Thymus (tissue), 11 donors: ENCODE measurements at regions not wholly inside any gene's neighbourhood (a gene's known extent, or its start where the extent isn't known, plus 50 kb on each side); places are given as distances from the start of the nearest gene placed in this dataset.

Experiments
- DNase-seq, 9 donors: peaks; one replicate each; pipeline ENCODE4 v3.0.0-alpha.2; 2013; ENCODE audit warnings: low spot score in 9 of 9, low read depth in 6 of 9, missing footprints in 1 of 9
- H3K27ac ChIP-seq, 2 donors: one replicate each; pipeline ENCODE4 v1.5.1; 2013; ENCODE audit warnings: control low read depth in 1 of 2, low read depth in 1 of 2, low read length in 1 of 2, mild to moderate bottlenecking in 1 of 2, moderate library complexity in 1 of 2
- H3K27me3 ChIP-seq, 2 donors: one replicate each; pipeline ENCODE4 v1.5.1; 2013; ENCODE audit warnings: low read length in 1 of 2; ENCODE audit not compliant: control insufficient read depth in 2 of 2, insufficient read depth in 1 of 2
- H3K36me3 ChIP-seq, 2 donors: one replicate each; pipeline ENCODE4 v1.5.1; 2013; ENCODE audit warnings: low read length in 1 of 2, mild to moderate bottlenecking in 1 of 2, moderate library complexity in 1 of 2; ENCODE audit not compliant: control insufficient read depth in 2 of 2, insufficient read depth in 2 of 2
- H3K4me1 ChIP-seq, 2 donors: one replicate each; pipeline ENCODE4 v1.5.1; 2013; ENCODE audit warnings: low read length in 2 of 2; ENCODE audit not compliant: control insufficient read depth in 2 of 2, insufficient read depth in 2 of 2
- H3K4me3 ChIP-seq, 2 donors: one replicate each; pipeline ENCODE4 v1.5.1; 2013; ENCODE audit warnings: low read length in 2 of 2, control low read depth in 1 of 2, mild to moderate bottlenecking in 1 of 2
- H3K9me3 ChIP-seq, 2 donors: one replicate each; pipeline ENCODE4 v1.5.1; 2013; ENCODE audit warnings: low read length in 1 of 2, mild to moderate bottlenecking in 1 of 2; ENCODE audit not compliant: control insufficient read depth in 2 of 2, insufficient read depth in 1 of 2
- WGBS: extraction: QIAGEN DNeasy Blood & Tissue Kit; methylation state at CpG from one replicate; pipeline ENCODE4 v1.1.7; 2013; 5-methylcytosine and 5-hydroxymethylcytosine counted together
- donor health status: healthy.

GRCh38 chr5:126067404-126067803 is 355.8 kb upstream of the GRAMD2B start:
- Histone ChIP-seq H3K36me3 (no peaks in the 10 kb centered on the region), H3K4me3 (no peak overlapping the region), H3K4me1 (peaks cover 0 to 4% of the 10 kb centered on the region in 2 donors), H3K27ac (no peak overlapping the region), H3K9me3 (peaks cover 0 to 1% of the 10 kb centered on the region in 2 donors), H3K27me3 (no peaks in the 10 kb centered on the region)
- no peak for DNase-seq
- WGBS = 97% methylated on average over 2 of the region's 2 CpGs

GRCh38 chr5:126069329-126069728 is 353.9 kb upstream of the GRAMD2B start:
- WGBS = 92% methylated on average over 3 of the region's 3 CpGs
- no peak overlapping the region for H3K4me3 ChIP-seq
- no peak overlapping the region for H3K27ac ChIP-seq
- H3K27me3 ChIP-seq = no peaks in the 10 kb centered on the region
- H3K4me1 ChIP-seq = peaks cover 0 to 4% of the 10 kb centered on the region in 2 donors
- DNase-seq = no peak
- no peaks in the 10 kb centered on the region for H3K9me3 ChIP-seq
- no peaks in the 10 kb centered on the region for H3K36me3 ChIP-seq

- no peak overlapping the region for H3K4me3 ChIP-seq
- WGBS = 86% methylated on average over 2 of the region's 2 CpGs
- no peak overlapping the region for H3K27ac ChIP-seq
- H3K9me3 ChIP-seq = no peaks in the 10 kb centered on the region
- no peaks in the 10 kb centered on the region for H3K27me3 ChIP-seq
- H3K4me1 ChIP-seq = peaks cover 0 to 4% of the 10 kb centered on the region in 2 donors
- DNase-seq = no peak
- no peaks in the 10 kb centered on the region for H3K36me3 ChIP-seq
Measured at GRCh38 chr5:126070481-126070880, 352.7 kb upstream of the GRAMD2B start.

- 81% methylated on average over 1 of the region's 1 CpG for WGBS
- no peaks in the 10 kb centered on the region for H3K27me3 ChIP-seq
- peaks cover 0 to 2% of the 10 kb centered on the region in 2 donors for H3K9me3 ChIP-seq
- no peaks in the 10 kb centered on the region for H3K36me3 ChIP-seq
- no peak overlapping the region for H3K27ac ChIP-seq
- H3K4me1 ChIP-seq = no peaks in the 10 kb centered on the region
- DNase-seq = no peak
- no peak overlapping the region for H3K4me3 ChIP-seq
Measured at GRCh38 chr5:126074538-126074937, 348.7 kb upstream of the GRAMD2B start.

GRCh38 chr5:126079266-126079665 is 343.9 kb upstream of the GRAMD2B start:
- Histone ChIP-seq H3K27me3 (no peaks in the 10 kb centered on the region), H3K4me3 (no peak overlapping the region), H3K27ac (no peak overlapping the region), H3K36me3 (no peaks in the 10 kb centered on the region), H3K9me3 (peaks cover 3 to 13% of the 10 kb centered on the region in 2 donors), H3K4me1 (no peaks in the 10 kb centered on the region)
- 32% methylated on average over 3 of the region's 3 CpGs for WGBS
- DNase-seq = no peak

- WGBS = 96% methylated on average over 2 of the region's 2 CpGs
- H3K27me3 ChIP-seq = no peaks in the 10 kb centered on the region
Measured at GRCh38 chr5:126081209-126081608, 342.0 kb upstream of the GRAMD2B start.

GRCh38 chr5:126093041-126093440 is 330.2 kb upstream of the GRAMD2B start:
- Histone ChIP-seq H3K27me3 (no peaks in the 10 kb centered on the region), H3K27ac (no peak overlapping the region), H3K9me3 (no peaks in the 10 kb centered on the region), H3K4me1 (no peaks in the 10 kb centered on the region), H3K36me3 (no peaks in the 10 kb centered on the region), H3K4me3 (no peak overlapping the region)
- no peak for DNase-seq
- WGBS = 49% methylated on average over 2 of the region's 2 CpGs

More at GRCh38 chr5:126081209-126081608, 342.0 kb upstream of the GRAMD2B start:
- H3K36me3 ChIP-seq = no peaks in the 10 kb centered on the region
- DNase-seq = no peak
- peaks cover 3 to 13% of the 10 kb centered on the region in 2 donors for H3K9me3 ChIP-seq
- H3K4me1 ChIP-seq = no peaks in the 10 kb centered on the region
- H3K27ac ChIP-seq = no peak overlapping the region
- no peak overlapping the region for H3K4me3 ChIP-seq

GRCh38 chr5:126093718-126094117 is 329.5 kb upstream of the GRAMD2B start:
- WGBS = 97% methylated on average over 5 of the region's 5 CpGs
- H3K36me3 ChIP-seq = no peaks in the 10 kb centered on the region
- H3K27ac ChIP-seq = no peak overlapping the region
- no peaks in the 10 kb centered on the region for H3K27me3 ChIP-seq
- H3K9me3 ChIP-seq = no peaks in the 10 kb centered on the region
- no peak for DNase-seq
- no peak overlapping the region for H3K4me3 ChIP-seq
- H3K4me1 ChIP-seq = no peaks in the 10 kb centered on the region

GRCh38 chr5:126094991-126095390 is 328.2 kb upstream of the GRAMD2B start:
- H3K4me1 ChIP-seq = no peaks in the 10 kb centered on the region
- no peaks in the 10 kb centered on the region for H3K36me3 ChIP-seq
- no peak overlapping the region for H3K4me3 ChIP-seq
- no peaks in the 10 kb centered on the region for H3K27me3 ChIP-seq
- 84% methylated on average over 2 of the region's 2 CpGs for WGBS
- no peaks in the 10 kb centered on the region for H3K9me3 ChIP-seq
- H3K27ac ChIP-seq = no peak overlapping the region
- DNase-seq = no peak
